Suppressor macrophage treated with lipopolysaccharide for 1 hour (primary cell): ENCODE measurements at regions not wholly inside any gene's neighbourhood (a gene's known extent, or its start where the extent isn't known, plus 50 kb on each side); places are given as distances from the start of the nearest gene placed in this dataset.

Source experiments
- DNase-seq, 3 donors: peaks; one replicate each; pipeline ENCODE4 v3.0.0-alpha.2; 2020 to 2022

GRCh38 chr2:221337957-221338685 is 234.0 kb downstream of the EPHA4 start:
- DNase-seq, result no peak

GRCh38 chr2:221342388-221342787 is 229.7 kb downstream of the EPHA4 start:
- no peak for DNase-seq

- no peak for DNase-seq
Observed at GRCh38 chr2:221343524-221343923, 228.6 kb downstream of the EPHA4 start.

GRCh38 chr2:221345516-221345915 is 226.6 kb downstream of the EPHA4 start:
- DNase-seq, result no peak

- DNase-seq, result no peak
Observed at GRCh38 chr2:221346411-221346810, 225.7 kb downstream of the EPHA4 start.

- peak in 1 of 3 donors; percentile 8 for DNase-seq
Observed at GRCh38 chr2:221347471-221347870, 224.6 kb downstream of the EPHA4 start.

GRCh38 chr2:221350616-221351015 is 221.5 kb downstream of the EPHA4 start:
- DNase-seq, result no peak

GRCh38 chr2:221353201-221353600 is 218.9 kb downstream of the EPHA4 start:
- no peak for DNase-seq

GRCh38 chr2:221360312-221360711 is 211.8 kb downstream of the EPHA4 start:
- DNase-seq, result no peak

GRCh38 chr2:221360742-221361141 is 211.4 kb downstream of the EPHA4 start:
- DNase-seq, result no peak

- DNase-seq, result no peak
Observed at GRCh38 chr2:221361633-221362032, 210.5 kb downstream of the EPHA4 start.

GRCh38 chr2:221364672-221365071 is 207.4 kb downstream of the EPHA4 start:
- no peak for DNase-seq
